Amygdala (tissue), 56 donors: ENCODE measurements at regions not wholly inside any gene's neighbourhood (a gene's known extent, or its start where the extent isn't known, plus 50 kb on each side); places are given as distances from the start of the nearest gene placed in this dataset.

Source experiments
- DNase-seq, 56 donors: peaks; one replicate each; lab custom pipeline; 2025; lab: John Stamatoyannopoulos, UW

- no peak for DNase-seq
These were observed 280.5 kb upstream of the TSHZ3 start for GRCh38 chr19:31629579-31630363.

DNA sequence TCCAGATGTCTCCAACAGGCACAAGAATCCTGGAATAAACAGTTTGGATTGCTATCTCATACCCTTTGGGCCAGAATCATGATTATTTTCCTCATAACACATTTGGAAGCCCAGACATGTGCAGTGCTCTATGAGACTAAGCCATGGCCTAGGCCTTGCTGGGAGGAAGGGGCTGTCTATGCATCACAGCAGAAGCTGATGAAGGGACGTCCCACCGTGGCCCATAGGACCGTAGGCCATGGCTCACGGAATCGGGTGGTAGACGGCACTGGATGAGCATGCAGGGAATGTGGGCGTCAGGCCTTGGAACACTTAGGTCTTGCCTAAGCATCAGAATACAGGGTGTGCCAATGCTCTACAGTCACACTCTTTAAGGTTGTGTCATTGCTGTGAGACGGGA is 283.8 kb upstream of the TSHZ3 start:
- no peak for DNase-seq

- DNase-seq, result no peak
These were observed 290.1 kb upstream of the TSHZ3 start for GRCh38 chr19:31639306-31639705.

DNA sequence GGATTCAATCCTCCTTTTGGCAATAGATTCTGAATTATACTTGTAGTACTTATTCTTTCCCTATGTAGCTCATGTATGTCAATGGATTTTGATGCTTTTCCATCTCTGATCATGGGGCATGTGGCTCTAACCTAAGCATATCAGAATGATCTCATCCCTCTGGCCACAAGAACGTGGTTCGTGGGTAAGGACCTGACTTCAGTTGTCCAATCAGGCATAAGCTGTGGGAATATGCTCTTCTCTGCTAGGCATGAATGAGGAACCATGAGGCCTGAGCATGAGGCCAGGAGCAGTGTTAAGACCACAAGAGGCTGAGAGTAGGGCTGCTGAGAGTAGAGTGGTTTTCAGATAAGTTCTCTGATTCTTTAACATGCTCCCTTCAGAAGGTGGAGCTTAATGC is 292.4 kb upstream of the TSHZ3 start:
- no peak for DNase-seq

GRCh38 chr19:31648347-31648746 is 299.1 kb upstream of the TSHZ3 start:
- DNase-seq, result no peak

DNA sequence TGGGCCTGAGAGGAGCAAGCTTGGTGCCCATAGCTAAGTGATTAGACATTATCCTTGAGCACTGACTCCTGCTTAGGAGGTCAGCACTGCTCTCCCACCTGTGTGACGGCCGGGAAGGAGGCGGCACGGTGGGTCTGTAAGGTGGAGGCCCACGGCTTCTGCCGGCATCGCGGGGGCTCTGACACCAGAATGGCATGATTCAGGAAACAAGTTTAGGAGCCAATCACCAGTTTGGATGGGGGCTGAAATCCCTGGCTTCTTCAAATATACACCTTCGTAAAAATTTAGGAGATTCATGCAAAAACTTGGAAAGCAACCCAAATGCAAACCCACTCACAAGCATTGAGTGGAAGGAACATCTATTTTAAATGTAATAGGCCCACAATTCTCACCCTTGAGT is 307.3 kb upstream of the TSHZ3 start:
- DNase-seq, result no peak

DNA sequence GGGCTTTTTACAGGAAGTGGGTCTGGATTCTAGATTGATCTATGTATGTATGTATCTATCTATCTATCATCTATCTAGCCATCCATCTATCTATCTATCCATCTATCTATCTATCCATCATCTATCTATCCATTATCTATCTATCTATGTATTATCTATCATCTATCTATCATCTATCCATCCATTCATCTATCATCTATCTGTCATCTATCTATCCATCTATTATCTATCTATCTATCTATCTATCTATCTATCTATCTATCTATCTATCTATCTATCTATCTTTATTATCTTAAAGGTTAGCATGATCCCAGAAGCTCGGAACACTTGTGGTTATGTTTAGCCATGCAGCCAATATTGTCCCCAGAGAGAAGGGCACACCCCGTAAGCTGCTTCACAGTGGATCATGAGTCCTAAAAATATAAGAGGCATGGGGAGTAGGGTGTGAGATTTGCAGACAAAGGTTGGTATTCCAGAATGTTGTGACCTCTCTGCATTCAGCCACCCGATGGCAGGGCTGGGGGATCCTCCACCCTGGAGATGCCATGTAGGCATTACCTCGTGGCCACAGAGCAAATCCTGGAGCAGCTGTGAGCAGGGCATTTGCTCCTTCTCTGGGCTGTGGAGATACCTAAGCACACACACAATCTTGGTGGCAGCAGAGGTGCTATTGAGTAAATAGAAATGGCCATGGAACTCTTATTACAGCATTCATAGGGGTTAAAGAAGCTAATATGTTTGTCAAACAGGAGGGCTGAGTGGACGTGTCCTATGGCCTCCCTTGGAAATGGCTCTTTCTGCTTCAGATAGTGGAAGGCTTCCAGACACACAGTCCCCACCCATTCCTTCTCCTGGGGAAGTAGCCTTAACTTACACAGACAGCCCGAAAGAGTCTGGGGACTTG is 310.0 kb upstream of the TSHZ3 start:
- no peak for DNase-seq

DNA sequence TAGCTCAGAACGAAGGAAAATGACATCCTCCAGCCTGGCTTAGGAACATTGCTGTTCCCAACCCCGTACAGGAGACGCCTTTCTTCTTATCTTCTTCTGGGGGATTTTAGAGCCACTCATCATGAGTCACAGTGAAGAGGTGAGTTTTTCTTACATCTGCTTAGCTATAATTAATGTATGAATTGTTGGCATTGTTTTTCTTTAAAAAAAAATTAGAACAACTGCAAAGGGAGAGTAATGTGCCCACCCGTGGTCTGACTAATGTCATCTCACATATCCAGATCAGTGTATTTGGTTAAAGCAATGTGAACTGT is 310.6 kb upstream of the TSHZ3 start:
- no peak for DNase-seq

DNA sequence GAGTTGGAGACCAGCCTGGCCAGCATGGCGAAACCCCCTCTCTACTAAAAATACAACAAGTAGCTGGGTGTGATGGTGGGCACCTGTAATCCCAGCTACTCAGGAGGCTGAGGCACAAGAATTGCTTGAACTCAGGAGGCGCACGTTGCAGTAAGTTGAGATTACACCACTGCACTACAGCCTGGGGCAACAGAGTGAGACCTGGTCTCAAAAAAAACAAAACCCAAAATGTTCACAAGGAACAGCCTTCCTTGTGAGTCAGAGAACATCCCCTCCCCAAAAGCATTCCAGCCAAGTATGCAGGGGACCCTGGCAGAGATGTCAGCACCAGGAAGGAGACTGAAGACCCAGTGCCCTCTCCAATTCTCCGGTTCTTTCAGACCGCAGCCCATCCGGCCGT is 314.9 kb upstream of the TSHZ3 start:
- DNase-seq, result no peak

- DNase-seq, result no peak
These were observed 315.8 kb upstream of the TSHZ3 start for GRCh38 chr19:31664997-31665396.

GRCh38 chr19:31666126-31666525 is 316.9 kb upstream of the TSHZ3 start:
- DNase-seq, result no peak

DNA sequence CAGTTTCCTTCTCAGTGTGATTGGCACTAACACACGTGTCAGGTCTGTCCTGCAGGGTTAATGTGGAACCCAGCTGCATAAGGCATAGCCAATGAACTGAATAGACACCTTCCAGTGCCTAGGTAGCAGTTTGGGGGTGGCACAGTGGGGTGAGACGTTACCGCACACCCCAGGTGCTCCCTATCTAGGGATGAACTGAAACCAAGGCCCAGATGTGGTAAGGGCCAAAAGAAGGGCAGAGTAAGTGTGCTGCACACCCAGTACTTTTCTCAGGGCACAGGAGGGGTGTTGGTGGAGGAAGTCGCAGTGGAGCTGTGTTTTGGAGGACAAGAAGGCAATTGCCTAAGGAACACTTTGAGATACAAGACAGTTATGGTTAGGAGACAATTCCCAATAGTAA is 317.9 kb upstream of the TSHZ3 start:
- no peak for DNase-seq

GRCh38 chr19:31668921-31669320 is 319.7 kb upstream of the TSHZ3 start:
- no peak for DNase-seq

DNA sequence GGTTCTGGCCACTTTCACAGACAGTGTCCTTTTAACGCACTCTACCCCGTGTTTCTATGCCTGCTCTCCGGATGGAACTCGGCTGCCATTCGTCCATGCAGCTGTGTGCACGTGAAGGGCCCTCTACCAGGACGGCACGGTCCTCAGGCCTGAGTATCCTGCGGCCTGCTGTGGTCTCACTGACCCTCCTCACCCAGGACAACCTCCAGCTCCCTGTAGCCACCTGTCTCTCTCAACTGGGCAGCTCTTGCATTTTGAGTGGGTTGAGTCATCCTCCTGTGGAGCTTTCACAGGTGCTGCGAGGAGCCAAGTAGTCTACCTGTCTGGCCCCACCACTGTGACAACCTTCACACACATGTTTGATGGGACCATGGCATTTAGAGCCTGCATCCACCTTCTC is 321.7 kb upstream of the TSHZ3 start:
- no peak for DNase-seq

DNA sequence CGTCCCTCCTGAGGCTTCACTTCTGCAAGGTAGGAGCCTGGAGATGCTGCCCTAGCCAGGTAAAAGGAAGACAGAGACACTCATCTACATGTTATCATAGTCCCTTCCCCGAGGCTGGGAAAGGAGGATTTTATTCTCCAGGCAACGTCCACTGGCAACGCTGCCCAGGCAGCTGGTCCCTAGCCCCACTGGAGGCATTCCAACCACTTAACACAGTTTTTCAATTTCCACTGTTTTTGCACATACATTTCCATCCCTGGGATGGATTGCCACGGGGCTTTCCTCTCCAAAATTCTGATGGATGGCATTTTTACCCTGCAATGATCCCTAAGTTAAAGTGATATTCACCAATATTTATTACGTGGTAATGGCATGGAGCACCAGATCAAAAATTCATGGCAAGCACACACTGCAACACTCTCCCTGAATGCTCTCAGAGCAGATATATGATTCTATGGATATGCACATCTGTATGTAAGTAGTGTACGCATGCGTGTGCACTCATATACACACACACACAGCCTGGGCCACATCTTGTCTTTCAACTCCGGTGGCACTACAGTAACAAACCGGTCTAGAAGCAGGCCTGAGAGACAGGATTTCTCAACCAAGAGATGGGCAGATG is 322.3 kb upstream of the TSHZ3 start:
- no peak for DNase-seq

DNA sequence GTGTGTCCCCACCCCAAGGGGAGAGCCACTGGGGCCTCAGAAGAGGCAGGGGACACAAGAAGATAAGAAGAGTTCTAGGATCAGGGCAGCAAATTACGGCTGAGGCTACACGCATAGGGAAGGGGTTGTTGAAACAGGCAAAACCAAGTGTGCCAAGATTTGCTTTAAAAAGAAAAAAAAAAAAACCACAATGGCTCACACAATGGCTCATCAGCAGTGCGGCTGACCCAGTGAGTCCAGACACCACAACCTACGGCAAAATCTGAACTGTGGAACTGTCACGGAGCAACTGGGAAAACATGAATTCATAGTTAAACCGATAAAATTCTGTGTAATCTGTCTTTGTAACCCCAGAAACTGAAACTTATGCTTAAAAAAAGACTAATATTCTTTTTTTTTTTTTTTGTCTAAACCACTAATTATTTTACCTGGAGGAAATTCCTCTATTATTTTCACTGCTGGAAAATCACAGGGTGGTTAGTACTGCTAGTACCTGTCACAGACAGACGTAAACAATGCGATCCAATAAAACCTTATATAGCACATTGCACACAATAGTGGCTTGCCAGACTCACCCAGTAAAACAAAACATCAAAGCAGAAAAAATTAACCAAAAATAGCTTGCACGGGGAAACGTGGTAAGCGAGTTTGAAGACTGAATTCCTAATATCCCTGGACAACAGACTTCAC is 325.4 kb upstream of the TSHZ3 start:
- DNase-seq, result no peak

DNA sequence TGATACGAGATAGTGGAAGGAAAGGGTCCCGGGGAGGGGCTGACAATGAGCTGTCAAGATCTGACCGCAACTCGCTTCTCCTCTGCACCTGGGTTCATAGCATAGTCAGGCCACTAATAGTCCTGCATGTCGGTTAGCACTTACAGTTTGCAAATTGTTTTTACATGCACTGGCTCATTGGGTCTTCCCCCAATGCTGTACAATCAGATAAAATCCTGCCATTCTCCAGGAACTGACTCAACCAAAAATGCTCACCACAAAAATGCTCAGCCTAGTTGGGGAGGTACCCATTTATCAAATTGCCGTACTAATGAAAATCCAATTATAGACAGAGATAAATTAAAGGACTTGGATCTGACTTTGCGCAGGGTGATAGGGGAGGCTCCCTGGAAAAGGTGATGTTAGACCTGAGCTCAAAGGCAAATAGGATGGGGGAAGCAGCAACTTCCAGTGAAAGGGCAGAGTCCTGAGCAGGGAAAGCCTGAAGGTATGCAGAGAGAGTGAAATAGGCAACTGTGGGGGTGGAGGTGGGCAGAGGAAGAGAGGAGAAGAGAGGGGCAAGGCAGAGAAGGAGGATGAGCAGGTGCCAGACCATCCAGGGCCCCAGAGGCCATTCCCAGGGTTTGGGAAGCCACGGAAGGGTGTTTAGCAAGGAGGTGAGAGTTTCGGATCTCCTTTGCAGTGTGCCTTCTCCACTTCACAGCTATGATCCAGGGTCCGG is 326.1 kb upstream of the TSHZ3 start:
- DNase-seq, result no peak

DNA sequence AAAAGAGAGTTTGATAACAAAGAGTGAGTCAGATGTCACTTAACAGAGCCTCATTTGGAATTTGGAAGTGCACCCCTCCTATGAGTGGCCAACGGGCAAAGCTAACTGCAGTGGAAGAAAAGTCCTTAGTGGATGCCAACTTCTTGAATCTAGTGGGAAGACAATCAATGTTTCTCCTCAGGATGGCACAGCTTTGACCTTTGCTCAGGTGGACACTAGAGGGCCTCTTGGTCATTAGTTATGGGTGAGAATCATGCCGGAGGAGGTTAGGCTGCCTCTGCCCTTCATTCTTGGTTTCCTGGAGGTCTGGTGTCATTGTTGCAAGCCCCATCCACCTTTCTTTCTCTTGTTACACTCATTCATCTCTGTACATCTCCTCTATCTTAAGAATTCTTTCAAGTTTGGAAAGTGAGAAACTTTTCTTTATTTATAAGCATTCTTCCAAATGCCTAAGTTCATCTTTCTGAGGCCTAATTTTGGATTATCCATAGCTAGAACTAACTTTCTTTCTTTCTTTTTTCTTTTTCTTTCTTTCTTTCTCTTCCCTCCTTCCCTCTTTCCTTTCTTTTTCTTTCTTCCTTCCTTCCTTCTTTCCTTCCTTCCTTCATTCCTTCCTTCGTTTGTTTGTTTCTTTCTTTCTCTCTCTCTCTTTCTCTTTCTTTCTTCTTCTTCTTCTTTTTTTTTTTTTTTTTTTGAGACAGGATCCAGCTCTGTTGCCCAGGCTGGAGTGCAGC is 327.2 kb upstream of the TSHZ3 start:
- no peak for DNase-seq

DNA sequence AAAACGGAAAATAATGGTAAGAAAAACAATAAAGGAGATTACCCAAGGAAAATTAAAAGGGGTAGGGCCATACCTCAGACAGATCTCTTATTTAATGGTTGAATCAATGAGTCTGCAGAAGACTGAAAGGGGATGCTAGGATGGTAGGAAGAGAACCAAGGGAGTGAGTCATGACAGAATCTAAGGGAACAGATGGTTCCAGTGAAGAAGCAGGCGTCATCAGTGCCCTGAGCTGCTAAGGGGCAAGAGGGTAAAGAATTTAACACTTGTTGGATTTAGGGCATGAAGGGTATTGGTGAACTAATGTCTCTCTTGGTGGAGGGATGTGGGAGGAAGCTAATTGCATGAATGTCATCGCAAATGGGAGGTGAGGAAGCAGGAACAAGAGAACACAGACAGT is 329.2 kb upstream of the TSHZ3 start:
- DNase-seq, result no peak

DNA sequence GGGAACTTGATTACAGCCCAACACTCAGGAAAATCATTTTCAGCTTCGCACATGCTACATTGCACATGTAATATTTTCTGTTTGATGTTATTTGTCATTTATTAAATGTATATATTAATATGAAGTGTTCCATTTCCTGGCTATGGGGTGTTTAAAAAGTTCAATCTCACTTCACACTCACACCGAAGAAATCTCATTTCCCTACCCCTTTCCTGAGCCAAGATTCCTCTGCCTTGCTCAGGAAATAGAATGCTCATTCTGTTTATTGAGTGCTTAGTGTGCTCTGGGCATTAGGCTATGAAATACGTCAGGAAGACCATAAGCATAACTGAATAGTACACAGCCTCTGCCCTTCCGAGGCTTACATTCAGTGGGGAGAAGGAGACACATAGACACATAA is 331.9 kb upstream of the TSHZ3 start:
- no peak for DNase-seq
